Ovary (tissue), 7 donors: ENCODE measurements at regions not wholly inside any gene's neighbourhood (a gene's known extent, or its start where the extent isn't known, plus 50 kb on each side); places are given as distances from the start of the nearest gene placed in this dataset.

Source experiments
- DNase-seq, 5 donors: peaks; one replicate each; pipeline ENCODE4 v3.0.0-alpha.2; 2019 to 2020
- H3K27ac ChIP-seq, 2 donors: fragments of 200-600 bp; one replicate each; pipeline versions ENCODE4 v1.5.1 to v1.8.0; 2019 to 2022
- H3K27me3 ChIP-seq: fragments of 200-600 bp; one replicate; pipeline ENCODE4 v1.8.0; 2022
- H3K36me3 ChIP-seq: fragments of 200-600 bp; sonication (generic); one replicate; pipeline ENCODE4 v1.5.1; 2019
- H3K4me1 ChIP-seq: one replicate; pipeline ENCODE4 v1.8.1; 2013; ENCODE audit warnings: mild to moderate bottlenecking, moderate library complexity; ENCODE audit not compliant: insufficient read depth
- H3K4me3 ChIP-seq: fragments of 200-600 bp; sonication (generic); one replicate; pipeline ENCODE4 v1.5.1; 2017
- H3K9me3 ChIP-seq, 2 donors: fragments of 200-600 bp in 1 of 2; sonication (generic) in 1 of 2; one replicate each; pipeline versions ENCODE4 v1.5.1 to v1.8.1; 2013 to 2019; ENCODE audit warnings: mild to moderate bottlenecking in 1 of 2, moderate library complexity in 1 of 2
- CTCF ChIP-seq, 3 donors: fragments of 450-650 bp in 2 of 3; fragments of 200-600 bp in 1 of 3; IDR thresholded peaks; one replicate each; pipeline versions ENCODE4 v1.5.1 to v1.8.0; 2016 to 2022; ENCODE audit warnings: antibody characterized with exemption in 3 of 3, mild to moderate bottlenecking in 1 of 3
- EP300 ChIP-seq: sonication (generic); formaldehyde crosslinking; IDR thresholded peaks from one replicate; pipeline ENCODE4 v1.6.1; 2017; ENCODE audit warnings: antibody characterized with exemption
- POLR2A ChIP-seq: fragments of 450-650 bp; IDR thresholded peaks from one replicate; pipeline ENCODE4 v1.6.1; 2017; ENCODE audit warnings: antibody characterized with exemption, mild to moderate bottlenecking, moderate library complexity
- WGBS, 3 donors: extraction: QIAGEN DNeasy Blood & Tissue Kit in 1 of 3; methylation state at CpG; one replicate each; pipeline versions ENCODE4 v1.1.5 to v1.1.7; 2013 to 2017; 5-methylcytosine and 5-hydroxymethylcytosine counted together
- intact Hi-C, 4 donors: fragments of 100-400 bp; cut with DNase I; formaldehyde crosslinking; loops; one replicate each; pipeline versions ENCODE4 v1.11.0 to v1.15.1; 2022 to 2023
- donor health status: DM: no; HTN: no; CAD: no; lungs with moderate emphysema.
- donor health status: DM: no; HTN: no; CAD: no.
- donor health status: Bipolar disorder and iron deficiency.
- donor health status: DM: no; HTN: no; CAD: no.
- donor health status: DM: yes; HTN: yes; CAD: no.

- WGBS, 3 donors: 70 to 85% (median 84%) methylated on average over 4 of the region's 4 CpGs
- Histone ChIP-seq H3K36me3 (no peaks in the 10 kb centered on the region), H3K27me3 (no peaks in the 10 kb centered on the region), H3K4me1 (no peaks in the 10 kb centered on the region), H3K9me3 (no peaks in the 10 kb centered on the region), H3K4me3 (no peak overlapping the region), H3K27ac (no peak overlapping the region)
- intact Hi-C loops: no loop called here
- DNase-seq: no peak
- TF ChIP-seq CTCF (IDR thresholded peaks at IDR 0.05): no peak
- TF ChIP-seq POLR2A: no peak
- TF ChIP-seq EP300: no peak
These were observed 1521.3 kb upstream of the AGA start for GRCh38 chr4:178963446-178964045.

GRCh38 chr4:178966644-178967043 is 1524.4 kb upstream of the AGA start:
- H3K9me3 ChIP-seq: no peaks in the 10 kb centered on the region

GRCh38 chr4:178970433-178971140 is 1528.3 kb upstream of the AGA start:
- TF ChIP-seq EP300 (no peak), POLR2A (no peak), CTCF (IDR thresholded peaks at IDR 0.05) (no peak)
- no peaks in the 10 kb centered on the region for H3K36me3 ChIP-seq
- 29 to 31% (median 30%) methylated on average over 3 of the region's 3 CpGs for WGBS, 3 donors
- H3K4me3 ChIP-seq: no peak overlapping the region
- no peak for DNase-seq
- H3K27me3 ChIP-seq: no peaks in the 10 kb centered on the region
- no peak overlapping the region for H3K27ac ChIP-seq
- H3K4me1 ChIP-seq: no peaks in the 10 kb centered on the region
- intact Hi-C loops: no loop called here
- H3K9me3 ChIP-seq: no peaks in the 10 kb centered on the region

More at GRCh38 chr4:178966644-178967043, 1524.4 kb upstream of the AGA start:
- no peaks in the 10 kb centered on the region for H3K4me1 ChIP-seq
- H3K27me3 ChIP-seq: no peaks in the 10 kb centered on the region
- no peak overlapping the region for H3K27ac ChIP-seq
- TF ChIP-seq EP300 (no peak), POLR2A (no peak), CTCF (IDR thresholded peaks at IDR 0.05) (no peak)
- intact Hi-C loops: no loop called here
- H3K4me3 ChIP-seq: no peak overlapping the region
- no peak for DNase-seq
- WGBS, 3 donors: 85 to 87% (median 86%) methylated on average over 2 of the region's 2 CpGs
- no peaks in the 10 kb centered on the region for H3K36me3 ChIP-seq

GRCh38 chr4:178976861-178977260 is 1534.6 kb upstream of the AGA start:
- 70 to 73% (median 70%) methylated on average over 3 of the region's 3 CpGs for whole genome bisulfite sequencing, 3 donors
- no peaks in the 10 kb centered on the region for H3K36me3 ChIP-seq
- intact Hi-C loops: no loop called here
- DNase-seq: no peak
- TF ChIP-seq EP300 (no peak), POLR2A (no peak), CTCF (IDR thresholded peaks at IDR 0.05) (no peak)
- H3K4me1 ChIP-seq: no peaks in the 10 kb centered on the region
- no peak overlapping the region for H3K27ac ChIP-seq
- no peak overlapping the region for H3K4me3 ChIP-seq
- H3K9me3 ChIP-seq: no peaks in the 10 kb centered on the region
- no peaks in the 10 kb centered on the region for H3K27me3 ChIP-seq
